ENCODE measurements at regions not wholly inside any gene's neighbourhood (a gene's known extent, or its start where the extent isn't known, plus 50 kb on each side); places are given as distances from the start of the nearest gene placed in this dataset.

DNA sequence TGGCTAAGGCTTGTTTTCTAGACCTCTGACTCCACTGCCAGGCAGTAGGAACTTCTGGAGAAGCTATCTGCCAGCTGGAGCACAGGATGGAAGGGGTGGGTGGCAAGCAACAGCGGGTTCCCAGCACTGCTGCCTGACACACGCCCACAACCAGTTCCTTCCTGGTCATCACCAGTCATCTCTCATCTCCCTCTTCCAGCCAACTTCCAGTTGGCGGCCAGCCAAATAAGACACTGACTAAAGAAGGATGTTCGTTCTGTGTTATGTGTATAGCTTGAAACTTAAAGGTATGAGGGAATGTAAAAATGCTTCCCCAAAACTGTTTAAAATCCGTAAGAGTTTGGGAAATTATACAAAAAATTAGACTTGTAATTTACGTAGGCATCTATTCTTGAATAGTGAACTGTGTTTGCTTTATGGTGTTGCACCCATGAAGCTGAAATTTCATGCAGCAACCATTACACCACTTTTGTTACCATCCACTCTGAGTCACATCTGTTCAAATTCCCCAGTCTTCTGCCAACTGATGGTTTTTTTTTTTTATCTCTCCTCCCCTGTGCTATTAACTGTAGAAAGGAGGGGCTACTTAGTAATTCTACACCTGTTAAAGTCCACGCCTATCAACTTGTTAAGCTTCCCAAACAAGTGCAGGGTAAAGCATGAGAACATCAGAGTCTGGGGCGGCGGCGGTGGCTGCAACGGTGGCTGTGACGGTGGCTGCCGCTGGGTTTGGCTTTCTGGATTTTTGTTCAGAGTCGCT is 86.2 kb upstream of the FRY start:
- H3K4me3 ChIP-seq (ENCODE audit: low read length) = peak overlapping the region; percentile 30
- H3K9me3 ChIP-seq (replicated peaks; ENCODE audit: control insufficient read depth, low read depth, low read length) = no peaks in the 10 kb centered on the region
- H3K27ac ChIP-seq (ENCODE audit: low read length) = peak overlapping the region; percentile 82
- H3K36me3 ChIP-seq (ENCODE audit: control insufficient read depth, insufficient read depth, low read length) = no peaks in the 10 kb centered on the region
- H3K4me1 ChIP-seq (ENCODE audit: control insufficient read depth, insufficient read depth, low read length) = peaks cover 14% of the 10 kb centered on the region
- no peaks in the 10 kb centered on the region for H3K27me3 ChIP-seq (ENCODE audit: control insufficient read depth, insufficient read depth, low read length)
- WGBS (ENCODE audit: insufficient coverage) = 46% methylated on average over 5 of the region's 14 CpGs
- peak; percentile 91 for DNase-seq

GRCh38 chr13:31946091-31946770 is 85.3 kb upstream of the FRY start:
- Histone ChIP-seq H3K4me3 (ENCODE audit: low read length) (peak overlapping the region; percentile 30), H3K27ac (ENCODE audit: low read length) (peak overlapping the region; percentile 82), H3K27me3 (ENCODE audit: control insufficient read depth, insufficient read depth, low read length) (no peaks in the 10 kb centered on the region), H3K4me1 (ENCODE audit: control insufficient read depth, insufficient read depth, low read length) (peaks cover 18% of the 10 kb centered on the region), H3K9me3 (replicated peaks; ENCODE audit: control insufficient read depth, low read depth, low read length) (no peaks in the 10 kb centered on the region), H3K36me3 (ENCODE audit: control insufficient read depth, insufficient read depth, low read length) (no peaks in the 10 kb centered on the region)
- no CpG with 5 or more reads among the region's 3 CpGs for WGBS (ENCODE audit: insufficient coverage)
- no peak for DNase-seq

DNA sequence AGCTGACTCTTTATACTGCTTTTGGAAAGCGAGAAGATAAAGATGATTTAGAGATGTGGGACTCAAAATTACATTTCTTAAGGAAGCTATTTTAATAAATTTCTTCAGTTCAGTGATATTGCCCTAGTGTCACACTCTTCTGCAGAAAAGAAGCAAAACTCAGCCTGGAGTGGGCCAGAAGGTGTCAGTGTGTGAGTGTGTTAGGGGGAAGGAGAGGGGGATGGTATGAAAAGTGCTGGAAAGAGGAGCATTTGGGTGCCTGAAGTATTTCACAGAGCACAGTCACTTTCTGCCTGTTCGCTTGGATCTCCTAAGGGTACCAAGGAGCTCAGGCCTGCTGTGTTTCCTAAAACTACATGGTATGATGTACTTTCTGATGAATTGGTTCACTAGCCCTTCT is 84.5 kb upstream of the FRY start:
- DNase-seq = peak; percentile 39
- H3K4me1 ChIP-seq (ENCODE audit: control insufficient read depth, insufficient read depth, low read length) = peaks cover 20% of the 10 kb centered on the region
- no peaks in the 10 kb centered on the region for H3K9me3 ChIP-seq (replicated peaks; ENCODE audit: control insufficient read depth, low read depth, low read length)
- H3K36me3 ChIP-seq (ENCODE audit: control insufficient read depth, insufficient read depth, low read length) = no peaks in the 10 kb centered on the region
- WGBS (ENCODE audit: insufficient coverage) = no CpG with 5 or more reads among the region's 2 CpGs
- H3K4me3 ChIP-seq (ENCODE audit: low read length) = no peak overlapping the region
- H3K27me3 ChIP-seq (ENCODE audit: control insufficient read depth, insufficient read depth, low read length) = no peaks in the 10 kb centered on the region
- no peak overlapping the region for H3K27ac ChIP-seq (ENCODE audit: low read length)

- H3K4me3 ChIP-seq (ENCODE audit: low read length) = no peak overlapping the region
- H3K9me3 ChIP-seq (replicated peaks; ENCODE audit: control insufficient read depth, low read depth, low read length) = no peaks in the 10 kb centered on the region
- 58% methylated on average over 2 of the region's 2 CpGs for WGBS (ENCODE audit: insufficient coverage)
- H3K27ac ChIP-seq (ENCODE audit: low read length) = no peak overlapping the region
- H3K36me3 ChIP-seq (ENCODE audit: control insufficient read depth, insufficient read depth, low read length) = peaks cover 2% of the 10 kb centered on the region
- no peak for DNase-seq
- no peaks in the 10 kb centered on the region for H3K27me3 ChIP-seq (ENCODE audit: control insufficient read depth, insufficient read depth, low read length)
- peaks cover 20% of the 10 kb centered on the region for H3K4me1 ChIP-seq (ENCODE audit: control insufficient read depth, insufficient read depth, low read length)
Measured at GRCh38 chr13:31947506-31947905, 84.1 kb upstream of the FRY start.

GRCh38 chr13:31949486-31949885 is 82.1 kb upstream of the FRY start:
- DNase-seq = no peak
- no peaks in the 10 kb centered on the region for H3K9me3 ChIP-seq (replicated peaks; ENCODE audit: control insufficient read depth, low read depth, low read length)
- peaks cover 20% of the 10 kb centered on the region for H3K4me1 ChIP-seq (ENCODE audit: control insufficient read depth, insufficient read depth, low read length)
- no peak overlapping the region for H3K4me3 ChIP-seq (ENCODE audit: low read length)
- H3K27ac ChIP-seq (ENCODE audit: low read length) = no peak overlapping the region
- H3K36me3 ChIP-seq (ENCODE audit: control insufficient read depth, insufficient read depth, low read length) = peaks cover 6% of the 10 kb centered on the region
- WGBS (ENCODE audit: insufficient coverage) = 80% methylated on average over 2 of the region's 2 CpGs
- H3K27me3 ChIP-seq (ENCODE audit: control insufficient read depth, insufficient read depth, low read length) = no peaks in the 10 kb centered on the region

DNA sequence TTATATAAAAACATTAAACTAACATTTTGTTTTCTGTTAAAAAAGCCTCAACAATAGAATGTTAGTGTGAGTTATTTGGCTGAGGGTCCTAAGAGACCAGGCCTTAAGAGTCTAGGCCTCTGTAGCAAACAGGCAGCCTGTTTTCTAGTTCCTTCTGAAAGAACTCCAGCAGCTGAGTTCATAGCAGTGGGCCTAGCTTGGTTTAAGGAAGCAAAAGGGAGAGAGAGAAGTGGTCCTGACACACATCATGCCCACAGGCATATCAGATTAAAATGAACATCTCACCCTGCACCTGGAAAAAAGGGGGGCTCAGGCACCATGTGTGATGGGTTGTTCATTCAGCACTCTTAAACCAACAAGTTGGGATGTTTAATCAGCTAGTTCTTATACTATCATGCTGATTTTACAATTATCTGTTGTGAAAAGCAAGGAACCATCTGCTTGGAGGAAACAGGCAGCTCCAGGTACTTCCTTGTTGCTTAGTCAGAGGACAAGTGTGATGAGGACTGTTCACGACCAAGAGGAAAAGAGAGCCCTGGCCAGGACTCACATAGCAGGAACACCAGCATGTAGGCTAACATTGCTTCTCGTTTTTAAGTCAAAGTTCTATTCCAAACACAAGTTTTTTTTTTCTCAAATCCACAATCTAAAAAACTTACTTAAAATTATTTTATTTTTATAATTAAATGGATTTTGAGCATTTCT is 81.3 kb upstream of the FRY start:
- Histone ChIP-seq H3K27ac (ENCODE audit: low read length) (peak overlapping the region; percentile 45), H3K27me3 (ENCODE audit: control insufficient read depth, insufficient read depth, low read length) (no peaks in the 10 kb centered on the region), H3K4me3 (ENCODE audit: low read length) (no peak overlapping the region), H3K36me3 (ENCODE audit: control insufficient read depth, insufficient read depth, low read length) (peaks cover 6% of the 10 kb centered on the region), H3K9me3 (replicated peaks; ENCODE audit: control insufficient read depth, low read depth, low read length) (no peaks in the 10 kb centered on the region), H3K4me1 (ENCODE audit: control insufficient read depth, insufficient read depth, low read length) (peaks cover 14% of the 10 kb centered on the region)
- WGBS (ENCODE audit: insufficient coverage) = 67% methylated on average over 1 of the region's 2 CpGs
- no peak for DNase-seq

DNA sequence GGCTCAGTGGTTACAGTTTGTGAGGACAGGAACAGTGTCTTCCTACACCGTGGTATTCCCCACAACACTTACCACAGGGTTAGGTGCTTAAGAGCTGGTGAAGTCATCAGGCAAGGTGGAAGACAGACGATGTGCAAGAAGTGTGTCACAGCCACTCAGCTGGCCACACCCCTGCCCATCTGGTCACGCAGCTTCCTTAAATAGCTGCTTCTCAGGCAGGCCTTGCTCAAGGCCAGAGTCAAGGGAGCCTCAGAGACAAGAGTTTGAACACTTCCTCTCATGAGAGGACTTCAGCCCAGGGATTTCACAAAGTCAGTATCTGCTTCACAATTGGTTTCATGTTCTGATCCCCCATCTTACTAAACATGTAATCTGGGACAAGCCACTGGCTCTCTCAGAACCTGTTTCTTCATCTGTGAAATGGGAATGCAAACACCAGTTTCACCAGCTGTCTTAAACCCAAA is 80.3 kb upstream of the FRY start:
- WGBS (ENCODE audit: insufficient coverage) = 61% methylated on average over 2 of the region's 3 CpGs
- no peaks in the 10 kb centered on the region for H3K9me3 ChIP-seq (replicated peaks; ENCODE audit: control insufficient read depth, low read depth, low read length)

GRCh38 chr13:31952641-31953380 is 78.8 kb upstream of the FRY start:
- Histone ChIP-seq H3K27me3 (ENCODE audit: control insufficient read depth, insufficient read depth, low read length) (no peaks in the 10 kb centered on the region), H3K4me3 (ENCODE audit: low read length) (no peak overlapping the region), H3K27ac (ENCODE audit: low read length) (no peak overlapping the region), H3K4me1 (ENCODE audit: control insufficient read depth, insufficient read depth, low read length) (peaks cover 9% of the 10 kb centered on the region), H3K9me3 (replicated peaks; ENCODE audit: control insufficient read depth, low read depth, low read length) (no peaks in the 10 kb centered on the region), H3K36me3 (ENCODE audit: control insufficient read depth, insufficient read depth, low read length) (peaks cover 6% of the 10 kb centered on the region)
- 95% methylated on average over 40 of the region's 40 CpGs for WGBS (ENCODE audit: insufficient coverage)
- DNase-seq = no peak

More for the DNA sequence above, 80.3 kb upstream of the FRY start:
- Histone ChIP-seq H3K27me3 (ENCODE audit: control insufficient read depth, insufficient read depth, low read length) (no peaks in the 10 kb centered on the region), H3K4me1 (ENCODE audit: control insufficient read depth, insufficient read depth, low read length) (peaks cover 14% of the 10 kb centered on the region), H3K36me3 (ENCODE audit: control insufficient read depth, insufficient read depth, low read length) (peaks cover 6% of the 10 kb centered on the region), H3K27ac (ENCODE audit: low read length) (peak overlapping the region; percentile 60), H3K4me3 (ENCODE audit: low read length) (no peak overlapping the region)
- peak; percentile 69 for DNase-seq

GRCh38 chr13:31955101-31955500 is 76.5 kb upstream of the FRY start:
- Histone ChIP-seq H3K36me3 (ENCODE audit: control insufficient read depth, insufficient read depth, low read length) (peaks cover 6% of the 10 kb centered on the region), H3K4me3 (ENCODE audit: low read length) (no peak overlapping the region), H3K27ac (ENCODE audit: low read length) (no peak overlapping the region), H3K4me1 (ENCODE audit: control insufficient read depth, insufficient read depth, low read length) (peaks cover 6% of the 10 kb centered on the region), H3K27me3 (ENCODE audit: control insufficient read depth, insufficient read depth, low read length) (no peaks in the 10 kb centered on the region), H3K9me3 (replicated peaks; ENCODE audit: control insufficient read depth, low read depth, low read length) (no peaks in the 10 kb centered on the region)
- no CpG with 5 or more reads among the region's 3 CpGs for WGBS (ENCODE audit: insufficient coverage)
- no peak for DNase-seq
